ENCODE measurements at regions not wholly inside any gene's neighbourhood (a gene's known extent, or its start where the extent isn't known, plus 50 kb on each side); places are given as distances from the start of the nearest gene placed in this dataset.

GRCh38 chr14:66121859-66122258 lies 364.3 kb upstream of the CCDC196 start:
- TF ChIP-seq, protein P1, sequence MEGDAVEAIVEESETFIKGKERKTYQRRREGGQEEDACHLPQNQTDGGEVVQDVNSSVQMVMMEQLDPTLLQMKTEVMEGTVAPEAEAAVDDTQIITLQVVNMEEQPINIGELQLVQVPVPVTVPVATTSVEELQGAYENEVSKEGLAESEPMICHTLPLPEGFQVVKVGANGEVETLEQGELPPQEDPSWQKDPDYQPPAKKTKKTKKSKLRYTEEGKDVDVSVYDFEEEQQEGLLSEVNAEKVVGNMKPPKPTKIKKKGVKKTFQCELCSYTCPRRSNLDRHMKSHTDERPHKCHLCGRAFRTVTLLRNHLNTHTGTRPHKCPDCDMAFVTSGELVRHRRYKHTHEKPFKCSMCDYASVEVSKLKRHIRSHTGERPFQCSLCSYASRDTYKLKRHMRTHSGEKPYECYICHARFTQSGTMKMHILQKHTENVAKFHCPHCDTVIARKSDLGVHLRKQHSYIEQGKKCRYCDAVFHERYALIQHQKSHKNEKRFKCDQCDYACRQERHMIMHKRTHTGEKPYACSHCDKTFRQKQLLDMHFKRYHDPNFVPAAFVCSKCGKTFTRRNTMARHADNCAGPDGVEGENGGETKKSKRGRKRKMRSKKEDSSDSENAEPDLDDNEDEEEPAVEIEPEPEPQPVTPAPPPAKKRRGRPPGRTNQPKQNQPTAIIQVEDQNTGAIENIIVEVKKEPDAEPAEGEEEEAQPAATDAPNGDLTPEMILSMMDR (conservative IDR thresholded peaks at IDR 0.05) = no peak
- no peak overlapping the region for H3K27ac ChIP-seq

DNA sequence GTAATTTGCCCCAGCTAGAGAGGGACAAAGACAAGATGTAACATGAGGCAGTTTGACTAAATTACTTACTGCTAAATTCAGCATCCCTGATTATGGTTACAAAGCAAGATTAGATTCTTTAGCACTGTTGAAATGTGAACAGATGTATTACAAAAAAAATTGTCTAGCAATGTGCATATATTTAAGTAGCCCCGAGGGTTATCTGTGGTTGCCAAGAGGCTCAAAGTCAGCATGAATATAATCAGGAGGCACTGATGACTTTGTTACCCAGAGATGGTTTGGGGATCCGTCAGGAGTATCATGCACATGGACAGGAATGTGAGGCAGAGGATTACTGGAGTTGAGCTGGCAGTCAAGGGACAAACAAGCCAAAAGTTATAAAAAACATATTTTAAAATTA lies 356.9 kb upstream of the CCDC196 start:
- TF ChIP-seq, protein P1 (conservative IDR thresholded peaks at IDR 0.05) = no peak
- H3K27ac ChIP-seq = no peak overlapping the region

DNA sequence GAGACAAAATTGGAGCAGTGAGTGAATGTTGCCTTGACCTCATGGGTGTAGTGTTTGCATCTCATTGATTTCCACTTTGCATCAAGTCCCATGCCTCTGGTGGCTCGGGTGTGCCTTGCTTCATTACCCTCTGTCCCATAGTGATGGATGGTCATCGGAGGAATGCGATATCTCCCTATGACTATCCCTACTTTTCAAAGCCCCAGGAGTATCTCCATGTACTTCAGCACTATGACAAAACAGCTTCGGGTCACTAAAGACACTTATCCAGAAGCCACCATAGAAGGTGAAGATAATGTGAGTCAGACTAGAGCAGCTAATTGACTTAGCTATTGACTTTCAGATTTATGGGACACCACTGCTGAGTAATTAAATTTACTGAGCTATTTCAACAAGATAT lies 355.1 kb upstream of the CCDC196 start:
- H3K27ac ChIP-seq = no peak overlapping the region
- TF ChIP-seq, protein P1 (conservative IDR thresholded peaks at IDR 0.05) = no peak

GRCh38 chr14:66133666-66134065 lies 352.5 kb upstream of the CCDC196 start:
- no peak overlapping the region for H3K27ac ChIP-seq
- TF ChIP-seq, protein P1 (conservative IDR thresholded peaks at IDR 0.05) = no peak

- no peak overlapping the region for H3K27ac ChIP-seq
- TF ChIP-seq, protein P1 (conservative IDR thresholded peaks at IDR 0.05) = no peak
Observed at GRCh38 chr14:66135831-66136230, 350.3 kb upstream of the CCDC196 start.

GRCh38 chr14:66137081-66137480 lies 349.1 kb upstream of the CCDC196 start:
- no peak overlapping the region for H3K27ac ChIP-seq
- TF ChIP-seq, protein P1 (conservative IDR thresholded peaks at IDR 0.05) = no peak

DNA sequence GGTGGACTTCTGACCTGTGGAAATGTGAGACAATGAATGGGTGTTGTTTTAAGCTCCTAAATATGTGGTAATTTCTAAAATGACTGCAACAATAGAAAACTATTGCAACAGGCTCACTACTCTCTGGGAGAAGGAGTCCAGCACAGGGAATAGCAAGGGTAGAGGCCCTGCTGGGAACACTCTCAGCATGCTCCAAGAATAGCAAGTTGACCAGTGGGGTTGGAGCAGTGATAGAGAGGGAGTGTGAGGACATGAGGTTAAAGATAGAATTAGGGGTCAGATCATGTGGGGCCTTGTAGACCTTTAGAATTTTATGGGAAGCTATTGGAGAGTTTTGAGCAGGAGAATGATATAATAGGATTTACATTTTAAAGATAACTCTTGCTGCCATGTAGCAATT lies 346.7 kb upstream of the CCDC196 start:
- no peak overlapping the region for H3K27ac ChIP-seq
- TF ChIP-seq, protein P1 (conservative IDR thresholded peaks at IDR 0.05) = no peak
